Smooth muscle cell (in vitro differentiated cells): ENCODE measurements at regions not wholly inside any gene's neighbourhood (a gene's known extent, or its start where the extent isn't known, plus 50 kb on each side); places are given as distances from the start of the nearest gene placed in this dataset.

Experiments
- DNase-seq: peaks from one replicate; lab custom pipeline; 2025; ENCODE audit not compliant: unreplicated experiment; lab: John Stamatoyannopoulos, UW
- H2AFZ ChIP-seq: fragments of 200-600 bp; sonication (generic); 2 replicates; pipeline ENCODE4 v1.6.0; 2016; ENCODE audit warnings: antibody characterized with exemption, low read depth, mild to moderate bottlenecking
- H3F3A ChIP-seq: fragments of 200-600 bp; sonication (generic); 2 replicates; pipeline ENCODE4 v1.6.0; 2017; ENCODE audit warnings: antibody characterized with exemption, low read depth
- H3K27ac ChIP-seq: fragments of 200-600 bp; sonication (generic); 2 replicates; pipeline ENCODE4 v1.5.1; 2016; ENCODE audit warnings: low read depth, mild to moderate bottlenecking
- H3K27me3 ChIP-seq: fragments of 200-600 bp; sonication (generic); 2 replicates; pipeline ENCODE4 v1.6.1; 2016; ENCODE audit warnings: low read depth, mild to moderate bottlenecking
- H3K36me3 ChIP-seq: fragments of 200-600 bp; sonication (generic); 2 replicates; pipeline ENCODE4 v1.5.1; 2016; ENCODE audit warnings: low read depth
- H3K4me1 ChIP-seq: fragments of 200-600 bp; sonication (generic); 2 replicates; pipeline ENCODE4 v1.5.1; 2016; ENCODE audit warnings: low read depth
- H3K4me2 ChIP-seq: fragments of 200-600 bp; sonication (generic); 2 replicates; pipeline ENCODE4 v1.6.0; 2016; ENCODE audit warnings: mild to moderate bottlenecking
- H3K4me3 ChIP-seq: fragments of 200-600 bp; sonication (generic); 2 replicates; pipeline ENCODE4 v1.5.1; 2016; ENCODE audit warnings: mild to moderate bottlenecking
- H3K79me2 ChIP-seq: fragments of 200-600 bp; sonication (generic); 2 replicates; pipeline ENCODE4 v1.6.0; 2016; ENCODE audit warnings: low read depth, mild to moderate bottlenecking
- H3K9ac ChIP-seq: fragments of 200-600 bp; sonication (generic); 2 replicates; pipeline ENCODE4 v1.6.0; 2016; ENCODE audit warnings: low read depth
- H3K9me3 ChIP-seq: fragments of 200-600 bp; sonication (generic); replicated peaks from 2 replicates; pipeline ENCODE4 v1.5.1; 2016; ENCODE audit warnings: low read depth
- H4K20me1 ChIP-seq: fragments of 200-600 bp; sonication (generic); 2 replicates; pipeline ENCODE4 v1.6.0; 2016; ENCODE audit warnings: low read depth
- CTCF ChIP-seq: fragments of 200-600 bp; sonication (generic); IDR thresholded peaks from 2 replicates; pipeline ENCODE4 v1.5.1; 2017; ENCODE audit warnings: borderline replicate concordance, mild to moderate bottlenecking, antibody characterized with exemption; ENCODE audit not compliant: insufficient read depth, poor library complexity, severe bottlenecking
- WGBS: methylation state at CpG from one replicate; pipeline ENCODE4 v1.1.7; 2016; ENCODE audit warnings: low lambda C conversion rate; 5-methylcytosine and 5-hydroxymethylcytosine counted together

DNA sequence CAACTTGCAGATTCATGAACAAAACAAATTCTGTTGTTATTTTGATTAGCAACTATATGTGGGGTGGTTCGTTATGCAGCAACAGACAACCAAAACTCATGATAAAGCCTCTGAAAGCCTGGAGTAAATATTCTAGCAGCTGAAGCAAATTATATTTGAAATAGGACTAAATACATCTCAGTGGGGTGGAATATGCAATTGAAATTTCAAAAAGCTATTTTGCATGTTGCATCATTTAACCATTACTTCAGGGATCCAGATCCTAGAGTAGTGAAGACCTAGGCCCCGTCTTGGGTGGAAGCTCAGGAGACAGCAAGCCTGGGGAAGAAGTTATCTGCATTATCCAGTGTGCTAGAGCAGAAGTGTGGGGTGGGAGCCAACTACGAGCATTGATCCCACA lies 114.7 kb downstream of the PPM1A start:
- no peak overlapping the region for H3K4me3 ChIP-seq
- no peak overlapping the region for H3K27ac ChIP-seq
- H2AFZ ChIP-seq, result no peak overlapping the region
- no peak for DNase-seq
- H3K9ac ChIP-seq, result no peak overlapping the region
- no peak overlapping the region for H3K4me2 ChIP-seq
- no peaks in the 10 kb centered on the region for H3K79me2 ChIP-seq
- H3K4me1 ChIP-seq, result peaks cover 7% of the 10 kb centered on the region
- H3K9me3 ChIP-seq, result no peaks in the 10 kb centered on the region
- 90% methylated on average over 3 of the region's 3 CpGs for WGBS
- TF ChIP-seq CTCF, result no peak
- no peaks in the 10 kb centered on the region for H3K27me3 ChIP-seq
- no peaks in the 10 kb centered on the region for H3F3A ChIP-seq
- no peaks in the 10 kb centered on the region for H3K36me3 ChIP-seq
- H4K20me1 ChIP-seq, result no peaks in the 10 kb centered on the region

DNA sequence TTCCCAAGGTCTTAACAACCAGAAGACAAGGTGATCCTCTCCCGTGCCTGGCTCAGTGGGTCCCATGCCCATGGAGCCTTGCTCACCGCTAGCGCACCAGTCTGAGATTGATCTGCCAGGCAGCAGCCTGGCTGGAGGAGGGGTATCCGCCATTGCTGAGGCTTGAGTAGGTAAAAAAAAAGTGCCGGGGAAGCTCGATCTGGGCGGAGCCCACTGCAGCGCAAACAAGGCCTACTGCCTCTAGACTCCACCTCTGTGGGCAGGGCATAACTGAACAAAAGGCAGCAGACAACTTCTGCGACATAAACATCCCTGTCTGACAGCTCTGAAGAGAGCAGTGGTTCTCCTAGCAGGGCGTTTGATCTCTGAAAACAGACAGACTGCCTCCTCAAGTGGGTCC lies 104.0 kb downstream of the C14orf39 start:
- no peak for DNase-seq
- Histone ChIP-seq H3K27ac (no peak overlapping the region), H3K4me3 (no peak overlapping the region), H3K9me3 (no peaks in the 10 kb centered on the region), H4K20me1 (no peaks in the 10 kb centered on the region), H3K9ac (no peak overlapping the region), H3K4me1 (no peaks in the 10 kb centered on the region), H3F3A (no peaks in the 10 kb centered on the region), H3K27me3 (no peaks in the 10 kb centered on the region), H3K4me2 (no peak overlapping the region), H2AFZ (no peak overlapping the region), H3K79me2 (no peaks in the 10 kb centered on the region), H3K36me3 (no peaks in the 10 kb centered on the region)
- 86% methylated on average over 10 of the region's 10 CpGs for WGBS
- no peak for TF ChIP-seq CTCF
